ENCODE measurements at regions not wholly inside any gene's neighbourhood (a gene's known extent, or its start where the extent isn't known, plus 50 kb on each side); places are given as distances from the start of the nearest gene placed in this dataset.

- Histone ChIP-seq H3K14ac (ENCODE audit: insufficient read depth, low read length) (no peak overlapping the region), H3K9ac (ENCODE audit: extremely low read depth, insufficient read length, low read length) (no peak overlapping the region), H3T11ph (ENCODE audit: low read length) (no peak overlapping the region), H3K18ac (ENCODE audit: insufficient read length, low read depth, low read length) (no peak overlapping the region), H3K23ac (ENCODE audit: insufficient read length, low read depth, low read length) (no peak overlapping the region), H3K9me3 (ENCODE audit: control insufficient read depth, low read depth, low read length) (no peaks in the 10 kb centered on the region), H2AK5ac (ENCODE audit: insufficient read length, low read length) (no peak overlapping the region), H4K8ac (replicated peaks; ENCODE audit: insufficient read length, low read depth, low read length) (no peak overlapping the region), H3K27ac (ENCODE audit: insufficient read length, low read depth, low read length) (no peak overlapping the region), H3K4ac (ENCODE audit: low read depth, low read length) (no peak overlapping the region), H3K4me1 (ENCODE audit: insufficient read depth, low read length) (no peaks in the 10 kb centered on the region), H2BK20ac (ENCODE audit: low read depth, low read length, poor library complexity, severe bottlenecking) (no peak overlapping the region), H3K27me3 (ENCODE audit: insufficient read depth, low read length) (no peaks in the 10 kb centered on the region), H3K4me2 (ENCODE audit: insufficient read depth, insufficient read length, low read length) (no peak overlapping the region), H2AFZ (ENCODE audit: low read length) (no peak overlapping the region), H2BK15ac (ENCODE audit: low read depth, low read length) (no peak overlapping the region), H2BK120ac (ENCODE audit: low read depth, low read length, poor library complexity, severe bottlenecking) (no peak overlapping the region), H2BK5ac (ENCODE audit: insufficient read length, low read length) (no peak overlapping the region), H2BK12ac (ENCODE audit: insufficient read length, low read depth, low read length) (no peak overlapping the region), H3K79me2 (ENCODE audit: insufficient read depth, low read length) (no peaks in the 10 kb centered on the region), H4K5ac (ENCODE audit: insufficient read length, low read depth, low read length) (no peak overlapping the region), H4K20me1 (ENCODE audit: control insufficient read depth, insufficient read depth, insufficient read length) (no peaks in the 10 kb centered on the region), H4K91ac (ENCODE audit: insufficient read length, low read depth, low read length) (no peak overlapping the region), H3K79me1 (ENCODE audit: insufficient read depth, low read depth, low read length, poor library complexity, severe bottlenecking) (no peaks in the 10 kb centered on the region), H3K56ac (ENCODE audit: insufficient read length, low read depth, low read length) (no peak overlapping the region), H3K23me2 (ENCODE audit: insufficient read length, low read depth, low read length, poor library complexity, severe bottlenecking) (no peaks in the 10 kb centered on the region)
- Mint-ChIP-seq H3K27me3 (ENCODE audit: low read depth) (peaks cover 3% of the 10 kb centered on the region), H3K9me3 (no peaks in the 10 kb centered on the region), H3K4me1 (no peaks in the 10 kb centered on the region), H3K4me3 (no peak overlapping the region), H3K27ac (no peak overlapping the region), H3K36me3 (ENCODE audit: insufficient read depth in 1 of 3, low read depth in 3 of 3) (no peaks in the 10 kb centered on the region)
- no peak for TF ChIP-seq CTCF (conservative IDR thresholded peaks at IDR 0.05)
- DNase-seq = no peak
Observed at GRCh38 chr5:13307480-13307879, 637.0 kb downstream of the DNAH5 start.
